Omental fat pad (tissue), 3 donors: ENCODE measurements at regions not wholly inside any gene's neighbourhood (a gene's known extent, or its start where the extent isn't known, plus 50 kb on each side); places are given as distances from the start of the nearest gene placed in this dataset.

Experiments used
- ATAC-seq: fragments of 150-250 bp; one replicate; pipeline ENCODE4 v1.9.1; 2016; ENCODE audit warnings: mild to moderate bottlenecking, moderate library complexity; ENCODE audit not compliant: low FRiP score
- DNase-seq: peaks from one replicate; pipeline ENCODE4 v3.0.0-alpha.2; 2019; ENCODE audit warnings: low spot score
- TF ChIP-seq, protein P1 (sequence below), 3 donors: fragments of 450-650 bp; IDR thresholded peaks; one replicate each; pipeline ENCODE4 v1.5.1; 2016 to 2017; ENCODE audit warnings: antibody characterized with exemption in 3 of 3, mild to moderate bottlenecking in 3 of 3, moderate library complexity in 2 of 3

GRCh38 chr2:56671973-56672569 is 488.3 kb downstream of the CCDC85A start:
- TF ChIP-seq, protein P1, sequence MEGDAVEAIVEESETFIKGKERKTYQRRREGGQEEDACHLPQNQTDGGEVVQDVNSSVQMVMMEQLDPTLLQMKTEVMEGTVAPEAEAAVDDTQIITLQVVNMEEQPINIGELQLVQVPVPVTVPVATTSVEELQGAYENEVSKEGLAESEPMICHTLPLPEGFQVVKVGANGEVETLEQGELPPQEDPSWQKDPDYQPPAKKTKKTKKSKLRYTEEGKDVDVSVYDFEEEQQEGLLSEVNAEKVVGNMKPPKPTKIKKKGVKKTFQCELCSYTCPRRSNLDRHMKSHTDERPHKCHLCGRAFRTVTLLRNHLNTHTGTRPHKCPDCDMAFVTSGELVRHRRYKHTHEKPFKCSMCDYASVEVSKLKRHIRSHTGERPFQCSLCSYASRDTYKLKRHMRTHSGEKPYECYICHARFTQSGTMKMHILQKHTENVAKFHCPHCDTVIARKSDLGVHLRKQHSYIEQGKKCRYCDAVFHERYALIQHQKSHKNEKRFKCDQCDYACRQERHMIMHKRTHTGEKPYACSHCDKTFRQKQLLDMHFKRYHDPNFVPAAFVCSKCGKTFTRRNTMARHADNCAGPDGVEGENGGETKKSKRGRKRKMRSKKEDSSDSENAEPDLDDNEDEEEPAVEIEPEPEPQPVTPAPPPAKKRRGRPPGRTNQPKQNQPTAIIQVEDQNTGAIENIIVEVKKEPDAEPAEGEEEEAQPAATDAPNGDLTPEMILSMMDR (IDR thresholded peaks at IDR 0.05), result no peak
- ATAC-seq, result no peak
- no peak for DNase-seq

DNA sequence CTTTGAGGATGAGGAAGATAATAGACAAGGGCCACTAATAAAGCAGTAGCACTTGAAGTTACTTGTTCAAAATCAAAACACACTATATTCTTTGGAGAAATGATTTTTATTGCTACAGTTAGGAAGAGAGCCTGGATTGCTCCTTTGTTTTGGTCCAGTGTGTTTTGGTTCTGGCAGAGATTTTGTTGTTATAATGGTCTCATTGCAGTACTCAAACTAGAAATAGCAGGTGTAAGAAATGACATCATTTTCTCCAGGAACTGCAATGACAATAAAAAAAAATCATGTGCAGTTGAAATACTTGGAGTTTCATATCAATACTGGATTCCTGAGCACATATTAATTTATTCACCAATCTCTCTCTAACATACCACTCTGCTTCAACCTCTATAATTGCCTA is 490.3 kb downstream of the CCDC85A start:
- ATAC-seq, result no peak
- no peak for DNase-seq
- TF ChIP-seq, protein P1 (IDR thresholded peaks at IDR 0.05), result no peak

- DNase-seq, result no peak
- TF ChIP-seq, protein P1 (IDR thresholded peaks at IDR 0.05), result no peak
- ATAC-seq, result no peak
Measured at GRCh38 chr2:56676966-56677365, 493.2 kb downstream of the CCDC85A start.

- TF ChIP-seq, protein P1 (IDR thresholded peaks at IDR 0.05), result no peak
- DNase-seq (no peak), ATAC-seq (no peak)
Measured at GRCh38 chr2:56680971-56681631, 497.3 kb downstream of the CCDC85A start.

DNA sequence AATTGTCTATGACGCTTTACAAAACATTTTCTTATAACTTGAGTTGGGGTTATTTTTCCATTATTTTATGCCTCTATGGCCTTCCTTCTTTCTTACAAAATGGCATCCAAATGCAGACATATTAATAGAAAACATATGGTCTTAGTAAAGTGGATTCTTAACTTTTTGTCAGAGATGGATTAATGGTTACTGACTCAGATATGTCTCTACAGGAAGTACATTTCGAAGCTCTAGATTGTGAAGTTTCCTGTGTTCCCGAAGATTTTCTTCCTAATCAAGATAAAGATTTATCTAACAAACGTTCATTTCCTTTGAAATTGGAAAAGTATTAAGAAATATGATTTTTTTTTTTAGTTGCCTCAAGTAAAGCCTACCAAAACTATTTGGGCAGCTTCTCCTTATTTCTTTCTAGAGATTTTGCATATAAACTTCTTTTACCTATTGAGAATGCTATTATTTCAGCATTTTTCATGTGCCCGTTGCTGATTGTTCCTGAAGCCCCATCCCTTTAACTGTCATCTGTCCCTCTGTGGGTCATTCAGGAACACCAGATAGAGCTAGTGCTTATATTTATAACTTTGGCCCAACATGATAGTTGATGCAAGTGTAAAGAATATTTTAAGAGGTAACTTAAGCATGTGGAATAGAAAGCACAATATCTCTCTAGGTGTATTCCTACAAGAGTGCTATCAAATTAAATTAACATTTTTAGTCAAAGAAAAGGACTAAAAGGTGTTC is 498.0 kb downstream of the CCDC85A start:
- DNase-seq (no peak), ATAC-seq (no peak)
- TF ChIP-seq, protein P1 (IDR thresholded peaks at IDR 0.05), result no peak

DNA sequence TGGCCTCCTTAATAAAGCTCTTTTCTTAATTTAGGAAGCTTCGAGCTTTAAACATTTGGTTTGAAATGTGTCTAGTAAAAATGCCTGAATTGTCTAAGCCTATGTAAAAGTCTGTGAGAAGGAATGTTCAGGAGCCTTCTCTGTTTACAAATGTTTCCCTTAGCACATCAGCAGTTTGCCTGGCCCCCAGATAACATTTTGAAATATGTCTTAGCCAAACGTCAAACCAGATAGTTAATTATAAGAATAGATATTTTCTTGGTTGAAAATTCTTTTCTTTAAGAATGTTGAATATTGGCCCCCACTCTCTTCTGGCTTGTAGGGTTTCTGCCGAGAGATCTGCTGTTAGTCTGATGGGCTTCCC is 498.6 kb downstream of the CCDC85A start:
- TF ChIP-seq, protein P1 (IDR thresholded peaks at IDR 0.05), result no peak
- no peak for ATAC-seq
- no peak for DNase-seq
